Hepatocyte (in vitro differentiated cells): ENCODE measurements at regions not wholly inside any gene's neighbourhood (a gene's known extent, or its start where the extent isn't known, plus 50 kb on each side); places are given as distances from the start of the nearest gene placed in this dataset.

Experiments used
- DNase-seq: peaks from one replicate; pipeline ENCODE4 v3.0.0-alpha.2; 2016; ENCODE audit warnings: low spot score
- H2AFZ ChIP-seq: fragments of 200-600 bp; sonication (generic); 2 replicates; pipeline ENCODE4 v1.6.0; 2016; ENCODE audit warnings: antibody characterized with exemption, mild to moderate bottlenecking
- H3K27ac ChIP-seq: fragments of 200-600 bp; sonication (generic); 2 replicates; pipeline ENCODE4 v1.5.1; 2016; ENCODE audit warnings: mild to moderate bottlenecking
- H3K27me3 ChIP-seq: fragments of 200-600 bp; sonication (generic); 2 replicates; pipeline ENCODE4 v1.6.1; 2016
- H3K36me3 ChIP-seq: fragments of 200-600 bp; sonication (generic); replicated peaks from 2 replicates; pipeline ENCODE4 v1.5.1; 2016; ENCODE audit warnings: low read depth; ENCODE audit not compliant: insufficient read depth
- H3K4me1 ChIP-seq: fragments of 200-600 bp; sonication (generic); 2 replicates; pipeline ENCODE4 v1.5.1; 2016; ENCODE audit warnings: mild to moderate bottlenecking, moderate library complexity; ENCODE audit not compliant: insufficient read depth
- H3K4me2 ChIP-seq: fragments of 200-600 bp; sonication (generic); 2 replicates; pipeline ENCODE4 v1.6.0; 2016
- H3K4me3 ChIP-seq: fragments of 200-600 bp; sonication (generic); 2 replicates; pipeline ENCODE4 v1.5.1; 2016; ENCODE audit warnings: mild to moderate bottlenecking
- H3K79me2 ChIP-seq: fragments of 200-600 bp; sonication (generic); 2 replicates; pipeline ENCODE4 v1.6.0; 2017; ENCODE audit warnings: mild to moderate bottlenecking
- H3K9me2 ChIP-seq: fragments of 200-600 bp; sonication (generic); replicated peaks from 2 replicates; pipeline ENCODE4 v1.6.0; 2017; ENCODE audit warnings: mild to moderate bottlenecking; ENCODE audit not compliant: insufficient read depth
- H3K9me3 ChIP-seq: fragments of 200-600 bp; sonication (generic); 2 replicates; pipeline ENCODE4 v1.5.1; 2016; ENCODE audit warnings: low read depth, mild to moderate bottlenecking
- H4K20me1 ChIP-seq: fragments of 200-600 bp; sonication (generic); 2 replicates; pipeline ENCODE4 v1.6.0; 2016; ENCODE audit warnings: mild to moderate bottlenecking; ENCODE audit not compliant: insufficient read depth, poor library complexity, severe bottlenecking
- EZH2 ChIP-seq: fragments of 200-600 bp; sonication (generic); IDR thresholded peaks from 2 replicates; pipeline ENCODE4 v1.6.1; 2016; ENCODE audit warnings: antibody characterized with exemption, mild to moderate bottlenecking, borderline replicate concordance
- EZH2phosphoT487 ChIP-seq: fragments of 200-600 bp; sonication (generic); IDR thresholded peaks from one replicate; pipeline ENCODE4 v1.6.1; 2018; ENCODE audit warnings: antibody characterized with exemption, mild to moderate bottlenecking, low read depth, moderate library complexity; ENCODE audit not compliant: unreplicated experiment, severe bottlenecking
- WGBS: methylation state at CpG from one replicate; pipeline ENCODE4 v1.1.6; 2016; ENCODE audit warnings: low lambda C conversion rate; ENCODE audit errors: missing lambda C conversion rate; 5-methylcytosine and 5-hydroxymethylcytosine counted together
- TF ChIP-seq, protein P1 (sequence below): fragments of 200-600 bp; sonication (generic); IDR thresholded peaks from 2 replicates; pipeline ENCODE4 v1.5.1; 2016; ENCODE audit warnings: antibody characterized with exemption, mild to moderate bottlenecking; ENCODE audit not compliant: poor library complexity

DNA sequence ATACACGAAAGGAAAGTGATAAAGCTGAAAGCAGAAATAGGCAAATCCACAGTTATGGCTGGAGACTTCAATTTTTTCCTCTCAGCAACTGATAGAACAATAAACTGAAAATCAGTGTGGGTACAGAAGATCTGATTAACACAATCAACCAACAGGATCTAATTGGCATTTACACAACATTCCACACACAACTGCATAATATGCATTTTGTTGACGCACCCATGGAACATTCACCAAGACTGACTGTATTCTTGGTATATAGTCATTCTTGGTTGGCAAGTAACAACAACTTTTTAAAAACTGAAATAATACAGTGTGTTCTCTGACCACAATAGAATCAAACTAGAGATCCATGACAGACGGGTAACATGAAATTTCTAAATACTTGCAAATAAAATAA lies 218.7 kb upstream of the S1PR3 start:
- H3K9me3 ChIP-seq, result no peaks in the 10 kb centered on the region
- H3K9me2 ChIP-seq, result no peaks in the 10 kb centered on the region
- H4K20me1 ChIP-seq, result no peaks in the 10 kb centered on the region
- H3K27ac ChIP-seq, result no peak overlapping the region
- H3K4me3 ChIP-seq, result no peak overlapping the region
- peaks cover 30% of the 10 kb centered on the region for H3K4me1 ChIP-seq
- H3K4me2 ChIP-seq, result no peak overlapping the region
- H3K36me3 ChIP-seq, result no peaks in the 10 kb centered on the region
- no peaks in the 10 kb centered on the region for H3K79me2 ChIP-seq
- H3K27me3 ChIP-seq, result no peaks in the 10 kb centered on the region
- TF ChIP-seq, protein P1, sequence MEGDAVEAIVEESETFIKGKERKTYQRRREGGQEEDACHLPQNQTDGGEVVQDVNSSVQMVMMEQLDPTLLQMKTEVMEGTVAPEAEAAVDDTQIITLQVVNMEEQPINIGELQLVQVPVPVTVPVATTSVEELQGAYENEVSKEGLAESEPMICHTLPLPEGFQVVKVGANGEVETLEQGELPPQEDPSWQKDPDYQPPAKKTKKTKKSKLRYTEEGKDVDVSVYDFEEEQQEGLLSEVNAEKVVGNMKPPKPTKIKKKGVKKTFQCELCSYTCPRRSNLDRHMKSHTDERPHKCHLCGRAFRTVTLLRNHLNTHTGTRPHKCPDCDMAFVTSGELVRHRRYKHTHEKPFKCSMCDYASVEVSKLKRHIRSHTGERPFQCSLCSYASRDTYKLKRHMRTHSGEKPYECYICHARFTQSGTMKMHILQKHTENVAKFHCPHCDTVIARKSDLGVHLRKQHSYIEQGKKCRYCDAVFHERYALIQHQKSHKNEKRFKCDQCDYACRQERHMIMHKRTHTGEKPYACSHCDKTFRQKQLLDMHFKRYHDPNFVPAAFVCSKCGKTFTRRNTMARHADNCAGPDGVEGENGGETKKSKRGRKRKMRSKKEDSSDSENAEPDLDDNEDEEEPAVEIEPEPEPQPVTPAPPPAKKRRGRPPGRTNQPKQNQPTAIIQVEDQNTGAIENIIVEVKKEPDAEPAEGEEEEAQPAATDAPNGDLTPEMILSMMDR, result no peak
- TF ChIP-seq EZH2, result no peak
- TF ChIP-seq EZH2phosphoT487, result no peak
- DNase-seq, result no peak
- no peak overlapping the region for H2AFZ ChIP-seq
- 92% methylated on average over 3 of the region's 3 CpGs for WGBS

- H3K27ac ChIP-seq, result no peak overlapping the region
- no peak overlapping the region for H2AFZ ChIP-seq
- DNase-seq, result no peak
- no peaks in the 10 kb centered on the region for H3K27me3 ChIP-seq
- H3K79me2 ChIP-seq, result no peaks in the 10 kb centered on the region
- no peaks in the 10 kb centered on the region for H3K9me2 ChIP-seq
- no peaks in the 10 kb centered on the region for H3K9me3 ChIP-seq
- no peak overlapping the region for H3K4me2 ChIP-seq
- peaks cover 36% of the 10 kb centered on the region for H3K4me1 ChIP-seq
- 75% methylated on average over 5 of the region's 5 CpGs for WGBS
- no peak for TF ChIP-seq EZH2
- no peak for TF ChIP-seq EZH2phosphoT487
- TF ChIP-seq, protein P1, result no peak
- H3K36me3 ChIP-seq, result no peaks in the 10 kb centered on the region
- H3K4me3 ChIP-seq, result no peak overlapping the region
- no peaks in the 10 kb centered on the region for H4K20me1 ChIP-seq
These were observed 218.1 kb upstream of the S1PR3 start for GRCh38 chr9:88773126-88773525.

- Histone ChIP-seq H4K20me1 (no peaks in the 10 kb centered on the region), H3K4me3 (no peak overlapping the region), H3K27ac (peak overlapping the region; percentile 1), H3K9me2 (no peaks in the 10 kb centered on the region), H3K4me2 (peak overlapping the region; percentile 10), H3K27me3 (no peaks in the 10 kb centered on the region), H3K9me3 (no peaks in the 10 kb centered on the region), H3K4me1 (peaks cover 37% of the 10 kb centered on the region), H2AFZ (no peak overlapping the region), H3K36me3 (no peaks in the 10 kb centered on the region), H3K79me2 (no peaks in the 10 kb centered on the region)
- no peak for DNase-seq
- 52% methylated on average over 4 of the region's 4 CpGs for WGBS
- TF ChIP-seq, protein P1, result peak; percentile 28
- TF ChIP-seq EZH2phosphoT487 (no peak), EZH2 (no peak)
These were observed 217.5 kb upstream of the S1PR3 start for GRCh38 chr9:88773627-88774244.

GRCh38 chr9:88775037-88775471 lies 216.2 kb upstream of the S1PR3 start:
- no peaks in the 10 kb centered on the region for H3K36me3 ChIP-seq
- TF ChIP-seq, protein P1, result no peak
- TF ChIP-seq EZH2, result no peak
- TF ChIP-seq EZH2phosphoT487, result no peak
- no peaks in the 10 kb centered on the region for H3K9me2 ChIP-seq
- no peaks in the 10 kb centered on the region for H3K9me3 ChIP-seq
- peaks cover 37% of the 10 kb centered on the region for H3K4me1 ChIP-seq
- no peaks in the 10 kb centered on the region for H3K79me2 ChIP-seq
- H4K20me1 ChIP-seq, result no peaks in the 10 kb centered on the region
- H3K4me3 ChIP-seq, result no peak overlapping the region
- peak overlapping the region; percentile 43 for H3K27ac ChIP-seq
- no peaks in the 10 kb centered on the region for H3K27me3 ChIP-seq
- no peak overlapping the region for H3K4me2 ChIP-seq
- H2AFZ ChIP-seq, result no peak overlapping the region
- peak; percentile 61 for DNase-seq
- 53% methylated on average over 1 of the region's 1 CpG for WGBS
